NOMO-1 (cell line): ENCODE measurements at regions not wholly inside any gene's neighbourhood (a gene's known extent, or its start where the extent isn't known, plus 50 kb on each side); places are given as distances from the start of the nearest gene placed in this dataset.

ENCODE experiments used
- DNase-seq, 2 experiments: peaks; one replicate each; lab custom pipeline; 2025; ENCODE audit not compliant: unreplicated experiment in 2 of 2; lab: John Stamatoyannopoulos, UW

DNA sequence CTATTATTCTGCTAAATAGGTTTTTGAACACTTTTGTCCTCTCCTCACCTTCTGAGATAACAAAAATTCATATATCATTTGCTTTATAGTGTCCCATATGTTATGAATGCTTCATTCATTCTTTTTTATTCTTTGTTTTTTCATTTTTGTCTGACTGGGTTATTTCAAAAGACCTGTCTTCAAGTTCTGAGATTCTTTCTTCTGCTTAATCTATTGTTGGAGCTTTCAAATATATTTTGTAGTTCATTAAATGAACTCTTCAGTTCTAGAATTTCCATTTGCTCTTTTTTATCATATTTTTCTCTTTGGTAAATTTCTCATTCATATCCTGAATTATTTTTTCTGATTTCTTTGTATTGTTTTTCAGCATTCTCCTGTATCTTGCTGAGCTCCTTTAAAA is 53.1 kb upstream of the SCIN start:
- DNase-seq, result no peak

DNA sequence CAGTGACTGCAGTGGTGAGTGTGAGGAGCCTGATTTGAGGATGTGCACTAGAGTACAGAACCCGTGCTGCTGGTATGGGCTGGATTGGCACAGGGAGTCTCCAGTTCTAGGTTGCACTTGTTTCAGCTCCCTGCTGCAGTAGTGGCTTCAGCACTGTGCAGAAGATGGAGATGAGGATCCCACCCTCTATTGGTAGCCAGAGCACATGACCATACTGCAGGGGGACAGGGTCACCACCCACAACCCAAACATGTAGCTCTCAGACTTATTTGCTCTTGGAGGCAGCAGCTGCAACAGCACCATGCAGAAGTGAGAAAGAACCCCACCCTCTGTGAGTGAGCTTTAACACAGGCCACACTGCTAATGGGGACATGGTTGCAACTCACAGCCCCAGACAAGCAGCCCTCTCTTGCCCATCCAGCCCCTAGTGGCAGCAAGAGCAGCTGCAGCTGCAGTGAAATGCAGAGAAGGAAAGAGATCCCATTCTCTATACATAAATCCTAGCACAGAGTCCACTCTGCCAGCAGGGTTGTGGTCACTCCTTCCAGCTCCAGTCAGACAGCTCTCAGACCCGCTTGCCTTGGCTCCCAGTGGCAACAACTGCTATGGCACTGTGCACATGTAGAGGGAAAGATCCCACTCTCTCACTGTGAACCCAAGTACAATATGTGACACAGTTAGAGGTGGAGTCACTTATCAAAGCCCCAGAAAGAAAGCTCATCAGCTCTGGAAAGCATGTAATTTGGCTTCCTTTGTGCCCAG is 51.4 kb upstream of the SCIN start:
- no peak for DNase-seq

- DNase-seq, result no peak
Measured at GRCh38 chr7:12519682-12520009, 50.9 kb upstream of the SCIN start.
